ENCODE measurements at regions not wholly inside any gene's neighbourhood (a gene's known extent, or its start where the extent isn't known, plus 50 kb on each side); places are given as distances from the start of the nearest gene placed in this dataset.

- TF ChIP-seq, protein P1, sequence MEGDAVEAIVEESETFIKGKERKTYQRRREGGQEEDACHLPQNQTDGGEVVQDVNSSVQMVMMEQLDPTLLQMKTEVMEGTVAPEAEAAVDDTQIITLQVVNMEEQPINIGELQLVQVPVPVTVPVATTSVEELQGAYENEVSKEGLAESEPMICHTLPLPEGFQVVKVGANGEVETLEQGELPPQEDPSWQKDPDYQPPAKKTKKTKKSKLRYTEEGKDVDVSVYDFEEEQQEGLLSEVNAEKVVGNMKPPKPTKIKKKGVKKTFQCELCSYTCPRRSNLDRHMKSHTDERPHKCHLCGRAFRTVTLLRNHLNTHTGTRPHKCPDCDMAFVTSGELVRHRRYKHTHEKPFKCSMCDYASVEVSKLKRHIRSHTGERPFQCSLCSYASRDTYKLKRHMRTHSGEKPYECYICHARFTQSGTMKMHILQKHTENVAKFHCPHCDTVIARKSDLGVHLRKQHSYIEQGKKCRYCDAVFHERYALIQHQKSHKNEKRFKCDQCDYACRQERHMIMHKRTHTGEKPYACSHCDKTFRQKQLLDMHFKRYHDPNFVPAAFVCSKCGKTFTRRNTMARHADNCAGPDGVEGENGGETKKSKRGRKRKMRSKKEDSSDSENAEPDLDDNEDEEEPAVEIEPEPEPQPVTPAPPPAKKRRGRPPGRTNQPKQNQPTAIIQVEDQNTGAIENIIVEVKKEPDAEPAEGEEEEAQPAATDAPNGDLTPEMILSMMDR (IDR thresholded peaks at IDR 0.05; ENCODE audit: borderline replicate concordance, extremely low read depth, low read length, poor library complexity, severe bottlenecking), result no peak
- TF ChIP-seq EZH2 (IDR thresholded peaks at IDR 0.05; ENCODE audit: borderline replicate concordance, low read depth, low read length, severe bottlenecking), result no peak
These were observed 227.2 kb upstream of the BLID start for GRCh38 chr11:122343210-122343609.
